ENCODE measurements at regions not wholly inside any gene's neighbourhood (a gene's known extent, or its start where the extent isn't known, plus 50 kb on each side); places are given as distances from the start of the nearest gene placed in this dataset.

DNA sequence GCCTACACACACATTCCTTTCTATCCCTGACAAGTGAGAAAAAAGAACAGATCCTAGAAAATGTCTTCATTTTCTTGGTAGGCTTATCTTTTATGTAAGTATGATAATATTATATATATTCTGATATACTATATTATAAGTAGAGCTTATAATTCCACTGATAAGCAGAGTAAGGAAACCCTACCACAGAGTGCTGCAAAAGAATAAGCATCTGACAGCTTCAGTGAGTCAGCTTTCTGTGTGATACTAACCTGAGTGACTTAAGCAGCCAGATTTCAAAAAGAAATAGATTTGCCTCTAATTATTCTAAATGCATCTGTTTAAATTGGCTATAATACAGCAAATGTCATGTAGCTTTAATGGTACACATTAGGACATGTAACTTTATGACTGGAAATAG lies 656.0 kb downstream of the MCTP2 start:
- TF ChIP-seq, protein P1, sequence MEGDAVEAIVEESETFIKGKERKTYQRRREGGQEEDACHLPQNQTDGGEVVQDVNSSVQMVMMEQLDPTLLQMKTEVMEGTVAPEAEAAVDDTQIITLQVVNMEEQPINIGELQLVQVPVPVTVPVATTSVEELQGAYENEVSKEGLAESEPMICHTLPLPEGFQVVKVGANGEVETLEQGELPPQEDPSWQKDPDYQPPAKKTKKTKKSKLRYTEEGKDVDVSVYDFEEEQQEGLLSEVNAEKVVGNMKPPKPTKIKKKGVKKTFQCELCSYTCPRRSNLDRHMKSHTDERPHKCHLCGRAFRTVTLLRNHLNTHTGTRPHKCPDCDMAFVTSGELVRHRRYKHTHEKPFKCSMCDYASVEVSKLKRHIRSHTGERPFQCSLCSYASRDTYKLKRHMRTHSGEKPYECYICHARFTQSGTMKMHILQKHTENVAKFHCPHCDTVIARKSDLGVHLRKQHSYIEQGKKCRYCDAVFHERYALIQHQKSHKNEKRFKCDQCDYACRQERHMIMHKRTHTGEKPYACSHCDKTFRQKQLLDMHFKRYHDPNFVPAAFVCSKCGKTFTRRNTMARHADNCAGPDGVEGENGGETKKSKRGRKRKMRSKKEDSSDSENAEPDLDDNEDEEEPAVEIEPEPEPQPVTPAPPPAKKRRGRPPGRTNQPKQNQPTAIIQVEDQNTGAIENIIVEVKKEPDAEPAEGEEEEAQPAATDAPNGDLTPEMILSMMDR (IDR thresholded peaks at IDR 0.05), result no peak
- TF ChIP-seq ZFX (IDR thresholded peaks at IDR 0.05; ENCODE audit: borderline replicate concordance), result no peak

Data from 22Rv1 (cell line).